K562 (cell line): ENCODE measurements at regions not wholly inside any gene's neighbourhood (a gene's known extent, or its start where the extent isn't known, plus 50 kb on each side); places are given as distances from the start of the nearest gene placed in this dataset.

Source experiments
- ATAC-seq: fragments of 200-7000 bp; cut with Tn5 transposase; 3 replicates; pipeline ENCODE4 v1.9.1; 2020; ENCODE audit warnings: moderate library complexity
- BruUV-seq: library from RNA; stranded (reverse); fragments of 400-500 nt; replicated peaks from 2 replicates; lab custom pipeline; 2021; lab: Mats Ljungman, UMichigan
- CTCF ChIA-PET: fragments of 300-600 bp; formaldehyde crosslinking; extraction: SDS; loops from one replicate; lab custom pipeline; 2021; ENCODE audit warnings: low intra/inter-chr PET ratio; lab: Yijun Ruan, JAX
- POLR2A ChIA-PET: fragments of 300-600, 350-650 bp; sonication (Branson Sonifier 250); formaldehyde crosslinking; extraction: SDS; loops from one replicate; lab custom pipeline; 2021; ENCODE audit warnings: antibody characterized with exemption, inconsistent platforms; lab: Yijun Ruan, JAX
- DNase-seq, 4 experiments: peaks; one replicate each; pipeline versions ENCODE4 v3.0.0 to v3.0.0-alpha.2; 2011 to 2018; ENCODE audit warnings: low spot score in 3 of 4, mixed read lengths in 3 of 4; ENCODE audit errors: extremely low read depth in 1 of 4
- FAIRE-seq: peaks from 2 replicates; lab custom pipeline; 2011; peaks lifted over from hg19 to GRCh38; lab: Jason Lieb, UNC
- H2AFZ ChIP-seq: 2 replicates; pipeline ENCODE4 v1.6.0; 2011; ENCODE audit warnings: low read depth, low read length, control low read depth, inconsistent platforms
- H3K27ac ChIP-seq: fragments of 200-600 bp; 3 replicates; pipeline ENCODE4 v1.8.0; 2011; ENCODE audit warnings: low read depth, mild to moderate bottlenecking, control low read depth, inconsistent platforms, low read length, moderate library complexity, mixed read lengths; ENCODE audit errors: extremely low read depth
- H3K27me3 ChIP-seq, 2 experiments: fragments of 300-600 bp in 1 of 2; 2 replicates in 1 of 2; 3 replicates in 1 of 2; pipeline versions ENCODE4 v1.6.0 to v1.8.0; 2011; ENCODE audit warnings: inconsistent platforms in 2 of 2, low read length in 2 of 2, mild to moderate bottlenecking in 1 of 2, mixed read lengths in 1 of 2, moderate library complexity in 1 of 2; ENCODE audit not compliant: control insufficient read depth in 2 of 2, insufficient read depth in 2 of 2
- H3K36me3 ChIP-seq: fragments of 300-600 bp; 3 replicates; pipeline ENCODE4 v1.8.0; 2011; ENCODE audit warnings: mild to moderate bottlenecking, low read length, inconsistent platforms; ENCODE audit not compliant: control insufficient read depth, insufficient read depth
- H3K4me1 ChIP-seq, 2 experiments: fragments of 200-600 bp in 1 of 2; replicated peaks in 1 of 2; 2 replicates in 1 of 2; 3 replicates in 1 of 2; pipeline versions ENCODE4 v1.5.1 to v1.8.0; 2011; ENCODE audit warnings: inconsistent platforms in 2 of 2, low read length in 2 of 2, mild to moderate bottlenecking in 1 of 2, mixed read lengths in 1 of 2, moderate library complexity in 1 of 2; ENCODE audit not compliant: control insufficient read depth in 2 of 2, insufficient read depth in 2 of 2
- H3K4me2 ChIP-seq: 2 replicates; pipeline ENCODE4 v1.6.1; 2011; ENCODE audit warnings: low read length, control low read depth, inconsistent platforms, mixed read lengths; ENCODE audit not compliant: insufficient read depth
- H3K4me3 ChIP-seq: fragments of 200-600 bp; sonication (generic), shearing (Covaris generic); 2 replicates; pipeline ENCODE4 v1.5.1; 2016; ENCODE audit warnings: control low read depth, inconsistent platforms
- H3K79me2 ChIP-seq: fragments of 200-600 bp; 3 replicates; pipeline ENCODE4 v1.8.0; 2011; ENCODE audit warnings: low read length, inconsistent platforms; ENCODE audit not compliant: control insufficient read depth, insufficient read depth
- H3K9ac ChIP-seq, 2 experiments: 2 replicates each; pipeline versions ENCODE4 v1.6.0 to v1.6.1; 2011; ENCODE audit warnings: low read depth in 2 of 2, low read length in 2 of 2, control low read depth in 1 of 2, inconsistent platforms in 1 of 2, mild to moderate bottlenecking in 1 of 2, mixed read lengths in 1 of 2; ENCODE audit not compliant: insufficient read depth in 1 of 2
- H3K9me1 ChIP-seq: one replicate; pipeline ENCODE4 v1.6.0; 2011; ENCODE audit warnings: inconsistent platforms, mild to moderate bottlenecking, low read length, moderate library complexity; ENCODE audit not compliant: control insufficient read depth, insufficient read depth
- H3K9me3 ChIP-seq: replicated peaks from 2 replicates; pipeline ENCODE4 v1.5.1; 2011; ENCODE audit warnings: low read depth, low read length, inconsistent platforms; ENCODE audit not compliant: control insufficient read depth, insufficient read depth
- H4K20me1 ChIP-seq: replicated peaks from 2 replicates; pipeline ENCODE4 v1.6.1; 2011; ENCODE audit warnings: low read length, inconsistent platforms, mixed read lengths; ENCODE audit not compliant: control insufficient read depth, insufficient read depth
- BACH1 ChIP-seq: fragments of 200-800 bp; sonication (Bioruptor generic); IDR thresholded peaks from 2 replicates; pipeline ENCODE4 v1.6.1; 2016; ENCODE audit warnings: missing genetic modification characterization, missing compliant biosample characterization
- CC2D1A ChIP-seq: fragments of 450-650 bp; IDR thresholded peaks from 2 replicates; pipeline ENCODE4 v1.6.1; 2017; ENCODE audit warnings: mild to moderate bottlenecking
- FOXP4 ChIP-seq: sonication (generic); formaldehyde crosslinking; IDR thresholded peaks from 2 replicates; pipeline ENCODE4 v1.8.0; 2022; ENCODE audit warnings: mild to moderate bottlenecking, missing genetic modification reagents, borderline replicate concordance
- JUN ChIP-seq, 2 experiments: sonication (generic) in 1 of 2; formaldehyde crosslinking in 1 of 2; IDR thresholded peaks; 2 replicates each; pipeline versions ENCODE4 v1.6.1 to v1.8.0; 2012 to 2022; ENCODE audit warnings: borderline replicate concordance in 2 of 2, mild to moderate bottlenecking in 2 of 2, improper control_type of control experiment in 1 of 2, low read depth in 1 of 2, low read length in 1 of 2, missing genetic modification reagents in 1 of 2
- KHSRP ChIP-seq: fragments of 450-650 bp; IDR thresholded peaks from 2 replicates; pipeline ENCODE4 v1.6.1; 2017
- NELFE ChIP-seq: IDR thresholded peaks from 2 replicates; pipeline ENCODE4 v1.6.1; 2011; ENCODE audit warnings: mild to moderate bottlenecking; ENCODE audit not compliant: insufficient read depth, insufficient read length
- THAP7 ChIP-seq: fragments of 250-450 bp; sonication (Bioruptor Pico); IDR thresholded peaks from 2 replicates; pipeline ENCODE4 v1.5.0; 2021
- WHSC1 ChIP-seq: IDR thresholded peaks from one replicate; pipeline ENCODE4 v1.6.1; 2012; ENCODE audit warnings: low read length, control low read depth, inconsistent platforms
- ZZZ3 ChIP-seq: fragments of 450-650 bp; IDR thresholded peaks from 2 replicates; pipeline ENCODE4 v1.6.1; 2016; ENCODE audit warnings: antibody characterized with exemption, mild to moderate bottlenecking, moderate library complexity
- in situ Hi-C: fragments of 300-500 bp; cut with MboI; formaldehyde crosslinking; loops from 4 replicates; pipeline ENCODE4 v1.15.0; 2018; ENCODE audit warnings: inconsistent platforms, mixed read lengths
- intact Hi-C: fragments of 100-400 bp; cut with micrococcal nuclease; formaldehyde crosslinking; loops from 2 replicates; pipeline ENCODE4 v1.14.2; 2022
- TF ChIP-seq, protein P1 (sequence below): fragments of 250-450 bp; sonication (Bioruptor Pico); IDR thresholded peaks from 2 replicates; pipeline ENCODE4 v1.4.0; 2020; ENCODE audit warnings: mild to moderate bottlenecking

GRCh38 chr14:49512571-49512970 is 73.6 kb downstream of the RPS29 start:
- H3K4me2 ChIP-seq = no peak overlapping the region

More at GRCh38 chr14:49512571-49512970, 73.6 kb downstream of the RPS29 start:
- no peak overlapping the region for H3K27ac ChIP-seq
- no peaks in the 10 kb centered on the region for H3K36me3 ChIP-seq
- H4K20me1 ChIP-seq = no peaks in the 10 kb centered on the region
- H3K9ac ChIP-seq = no peak overlapping the region
- H2AFZ ChIP-seq = no peak overlapping the region
- FAIRE-seq (no peak), DNase-seq (no peak), ATAC-seq (no peak)
- H3K79me2 ChIP-seq = no peaks in the 10 kb centered on the region
- ChIA-PET CTCF (interaction anchor here (0.6 kb wide), 1 partner anchor 9 kb away, joined by 3 read pairs; no protein-coding TSS in a partner anchor), POLR2A (no interaction called here)
- TF ChIP-seq BACH1 = no peak
- TF ChIP-seq KHSRP = no peak
- no peak for TF ChIP-seq ZZZ3
- TF ChIP-seq CC2D1A = no peak
- TF ChIP-seq FOXP4 (CRISPR knock-in tag) = no peak
- TF ChIP-seq NELFE = no peak
- TF ChIP-seq WHSC1 = no peak
- TF ChIP-seq JUN (IDR thresholded peaks at IDR 0.05; ENCODE audit: borderline replicate concordance, low read depth, low read length) = no peak
- no peak for TF ChIP-seq JUN (CRISPR knock-in tag; IDR thresholded peaks at IDR 0.05; ENCODE audit: borderline replicate concordance)
- TF ChIP-seq THAP7 (CRISPR knock-in tag) = no peak
- TF ChIP-seq, protein P1, sequence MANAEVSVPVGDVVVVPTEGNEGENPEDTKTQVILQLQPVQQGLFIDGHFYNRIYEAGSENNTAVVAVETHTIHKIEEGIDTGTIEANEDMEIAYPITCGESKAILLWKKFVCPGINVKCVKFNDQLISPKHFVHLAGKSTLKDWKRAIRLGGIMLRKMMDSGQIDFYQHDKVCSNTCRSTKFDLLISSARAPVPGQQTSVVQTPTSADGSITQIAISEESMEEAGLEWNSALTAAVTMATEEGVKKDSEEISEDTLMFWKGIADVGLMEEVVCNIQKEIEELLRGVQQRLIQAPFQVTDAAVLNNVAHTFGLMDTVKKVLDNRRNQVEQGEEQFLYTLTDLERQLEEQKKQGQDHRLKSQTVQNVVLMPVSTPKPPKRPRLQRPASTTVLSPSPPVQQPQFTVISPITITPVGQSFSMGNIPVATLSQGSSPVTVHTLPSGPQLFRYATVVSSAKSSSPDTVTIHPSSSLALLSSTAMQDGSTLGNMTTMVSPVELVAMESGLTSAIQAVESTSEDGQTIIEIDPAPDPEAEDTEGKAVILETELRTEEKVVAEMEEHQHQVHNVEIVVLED (CRISPR knock-in tag) = no peak
- H3K9me1 ChIP-seq = no peaks in the 10 kb centered on the region
- H3K9me3 ChIP-seq = no peaks in the 10 kb centered on the region
- no TSS peak for BruUV-seq
- intact Hi-C loops = no loop called here
- no peaks in the 10 kb centered on the region for H3K4me1 ChIP-seq
- no peaks in the 10 kb centered on the region for H3K27me3 ChIP-seq
- in situ Hi-C loops = no loop called here
- no peak overlapping the region for H3K4me3 ChIP-seq
